ENCODE measurements at regions not wholly inside any gene's neighbourhood (a gene's known extent, or its start where the extent isn't known, plus 50 kb on each side); places are given as distances from the start of the nearest gene placed in this dataset.

- DNase-seq = no peak
- Histone ChIP-seq H3K4me3 (ENCODE audit: insufficient read depth, low read depth, low read length) (no peak overlapping the region), H3K36me3 (replicated peaks; ENCODE audit: control insufficient read depth, insufficient read depth, low read length) (no peaks in the 10 kb centered on the region), H3K27me3 (ENCODE audit: control insufficient read depth, insufficient read depth, low read length) (no peaks in the 10 kb centered on the region)
Measured at GRCh38 chr9:136611606-136612005, 51.1 kb upstream of the EGFL7 start.

- Histone ChIP-seq H3K36me3 (replicated peaks; ENCODE audit: control insufficient read depth, insufficient read depth, low read length) (no peaks in the 10 kb centered on the region), H3K27me3 (ENCODE audit: control insufficient read depth, insufficient read depth, low read length) (no peaks in the 10 kb centered on the region), H3K4me3 (ENCODE audit: insufficient read depth, low read depth, low read length) (no peak overlapping the region)
- DNase-seq = peak; percentile 64
Measured at GRCh38 chr9:136611119-136611518, 51.6 kb upstream of the EGFL7 start.

- H3K4me3 ChIP-seq (ENCODE audit: insufficient read depth, low read depth, low read length) = no peak overlapping the region
- H3K27me3 ChIP-seq (ENCODE audit: control insufficient read depth, insufficient read depth, low read length) = no peaks in the 10 kb centered on the region
- peak; percentile 72 for DNase-seq
- no peaks in the 10 kb centered on the region for H3K36me3 ChIP-seq (replicated peaks; ENCODE audit: control insufficient read depth, insufficient read depth, low read length)
Measured at GRCh38 chr9:136610426-136610825, 52.3 kb upstream of the EGFL7 start.

GRCh38 chr9:136609838-136610311, 52.8 kb upstream of the EGFL7 start:
- H3K27me3 ChIP-seq (ENCODE audit: control insufficient read depth, insufficient read depth, low read length) = no peaks in the 10 kb centered on the region
- H3K4me3 ChIP-seq (ENCODE audit: insufficient read depth, low read depth, low read length) = no peak overlapping the region
- H3K36me3 ChIP-seq (replicated peaks; ENCODE audit: control insufficient read depth, insufficient read depth, low read length) = no peaks in the 10 kb centered on the region
- no peak for DNase-seq

GRCh38 chr9:136609160-136609475, 53.6 kb upstream of the EGFL7 start:
- Histone ChIP-seq H3K36me3 (replicated peaks; ENCODE audit: control insufficient read depth, insufficient read depth, low read length) (no peaks in the 10 kb centered on the region), H3K27me3 (ENCODE audit: control insufficient read depth, insufficient read depth, low read length) (no peaks in the 10 kb centered on the region), H3K4me3 (ENCODE audit: insufficient read depth, low read depth, low read length) (no peak overlapping the region)
- no peak for DNase-seq

GRCh38 chr9:136608348-136609159, 54.2 kb upstream of the EGFL7 start:
- no peak overlapping the region for H3K4me3 ChIP-seq (ENCODE audit: insufficient read depth, low read depth, low read length)
- no peaks in the 10 kb centered on the region for H3K36me3 ChIP-seq (replicated peaks; ENCODE audit: control insufficient read depth, insufficient read depth, low read length)
- H3K27me3 ChIP-seq (ENCODE audit: control insufficient read depth, insufficient read depth, low read length) = no peaks in the 10 kb centered on the region
- DNase-seq = no peak

GRCh38 chr9:136607334-136607919, 55.3 kb upstream of the EGFL7 start:
- H3K27me3 ChIP-seq (ENCODE audit: control insufficient read depth, insufficient read depth, low read length) = no peaks in the 10 kb centered on the region
- H3K36me3 ChIP-seq (replicated peaks; ENCODE audit: control insufficient read depth, insufficient read depth, low read length) = no peaks in the 10 kb centered on the region
- H3K4me3 ChIP-seq (ENCODE audit: insufficient read depth, low read depth, low read length) = no peak overlapping the region
- DNase-seq = no peak

- Histone ChIP-seq H3K36me3 (replicated peaks; ENCODE audit: control insufficient read depth, insufficient read depth, low read length) (no peaks in the 10 kb centered on the region), H3K4me3 (ENCODE audit: insufficient read depth, low read depth, low read length) (no peak overlapping the region), H3K27me3 (ENCODE audit: control insufficient read depth, insufficient read depth, low read length) (no peaks in the 10 kb centered on the region)
- no peak for DNase-seq
Measured at GRCh38 chr9:136606687-136607333, 55.9 kb upstream of the EGFL7 start.

- H3K4me3 ChIP-seq (ENCODE audit: insufficient read depth, low read depth, low read length) = no peak overlapping the region
- H3K36me3 ChIP-seq (replicated peaks; ENCODE audit: control insufficient read depth, insufficient read depth, low read length) = no peaks in the 10 kb centered on the region
- no peaks in the 10 kb centered on the region for H3K27me3 ChIP-seq (ENCODE audit: control insufficient read depth, insufficient read depth, low read length)
- no peak for DNase-seq
Measured at GRCh38 chr9:136605988-136606660, 56.6 kb upstream of the EGFL7 start.

GRCh38 chr9:136604823-136605525, 57.7 kb upstream of the EGFL7 start:
- Histone ChIP-seq H3K27me3 (ENCODE audit: control insufficient read depth, insufficient read depth, low read length) (no peaks in the 10 kb centered on the region), H3K4me3 (ENCODE audit: insufficient read depth, low read depth, low read length) (no peak overlapping the region), H3K36me3 (replicated peaks; ENCODE audit: control insufficient read depth, insufficient read depth, low read length) (no peaks in the 10 kb centered on the region)
- DNase-seq = peak; percentile 91

- Histone ChIP-seq H3K36me3 (replicated peaks; ENCODE audit: control insufficient read depth, insufficient read depth, low read length) (no peaks in the 10 kb centered on the region), H3K27me3 (ENCODE audit: control insufficient read depth, insufficient read depth, low read length) (no peaks in the 10 kb centered on the region), H3K4me3 (ENCODE audit: insufficient read depth, low read depth, low read length) (no peak overlapping the region)
- DNase-seq = peak; percentile 82
Measured at GRCh38 chr9:136603901-136604814, 58.3 kb upstream of the NOTCH1 start.

GRCh38 chr9:136603216-136603615, 57.4 kb upstream of the NOTCH1 start:
- Histone ChIP-seq H3K4me3 (ENCODE audit: insufficient read depth, low read depth, low read length) (no peak overlapping the region), H3K27me3 (ENCODE audit: control insufficient read depth, insufficient read depth, low read length) (no peaks in the 10 kb centered on the region), H3K36me3 (replicated peaks; ENCODE audit: control insufficient read depth, insufficient read depth, low read length) (no peaks in the 10 kb centered on the region)
- no peak for DNase-seq

- Histone ChIP-seq H3K27me3 (ENCODE audit: control insufficient read depth, insufficient read depth, low read length) (no peaks in the 10 kb centered on the region), H3K36me3 (replicated peaks; ENCODE audit: control insufficient read depth, insufficient read depth, low read length) (no peaks in the 10 kb centered on the region), H3K4me3 (ENCODE audit: insufficient read depth, low read depth, low read length) (no peak overlapping the region)
- DNase-seq = peak; percentile 85
Measured at GRCh38 chr9:136602193-136602885, 56.5 kb upstream of the NOTCH1 start.
